HepG2 (cell line): ENCODE measurements at regions not wholly inside any gene's neighbourhood (a gene's known extent, or its start where the extent isn't known, plus 50 kb on each side); places are given as distances from the start of the nearest gene placed in this dataset.

ENCODE experiments used
- ATAC-seq: fragments of 200-7000 bp; cut with Tn5 transposase; 3 replicates; pipeline ENCODE4 v1.9.1; 2020; ENCODE audit warnings: mild to moderate bottlenecking, moderate library complexity
- BruUV-seq: library from RNA; stranded (reverse); fragments of 400-500 nt; replicated peaks from 2 replicates; lab custom pipeline; 2021; lab: Mats Ljungman, UMichigan
- CTCF ChIA-PET: fragments of 300-600 bp; formaldehyde crosslinking; extraction: SDS; loops from one replicate; lab custom pipeline; 2021; ENCODE audit warnings: low total read pairs, inconsistent platforms, low intra/inter-chr PET ratio; lab: Yijun Ruan, JAX
- POLR2A ChIA-PET: fragments of 350-600 bp; sonication (Branson Sonifier 250); formaldehyde crosslinking; loops from one replicate; lab custom pipeline; 2020; ENCODE audit warnings: antibody characterized with exemption, inconsistent platforms; lab: Yijun Ruan, JAX
- DNase-seq: peaks from one replicate; pipeline ENCODE4 v3.0.0-alpha.2; 2015; ENCODE audit warnings: low spot score
- FAIRE-seq: peaks from 3 replicates; lab custom pipeline; 2011; peaks lifted over from hg19 to GRCh38; lab: Jason Lieb, UNC
- H2AFZ ChIP-seq: one replicate; pipeline ENCODE4 v1.6.1; 2011; ENCODE audit warnings: low read length, inconsistent platforms
- H3K27ac ChIP-seq: fragments of 300-600 bp; 3 replicates; pipeline ENCODE4 v1.8.0; 2011; ENCODE audit warnings: mixed run types, mild to moderate bottlenecking, mixed read lengths, low read length, inconsistent platforms; ENCODE audit not compliant: insufficient read depth; ENCODE audit errors: extremely low read length
- H3K27me3 ChIP-seq, 2 experiments: fragments of 200-600 bp in 1 of 2; 2 replicates in 1 of 2; 3 replicates in 1 of 2; pipeline versions ENCODE4 v1.6.0 to v1.8.0; 2011; ENCODE audit warnings: low read length in 2 of 2, mild to moderate bottlenecking in 2 of 2, moderate library complexity in 2 of 2, inconsistent platforms in 1 of 2; ENCODE audit not compliant: insufficient read depth in 2 of 2, control insufficient read depth in 1 of 2
- H3K36me3 ChIP-seq, 2 experiments: fragments of 200-600 bp in 1 of 2; replicated peaks in 1 of 2; 2 replicates in 1 of 2; 3 replicates in 1 of 2; pipeline versions ENCODE4 v1.5.1 to v1.8.0; 2011; ENCODE audit warnings: low read length in 2 of 2, inconsistent platforms in 1 of 2; ENCODE audit not compliant: insufficient read depth in 2 of 2, control insufficient read depth in 1 of 2
- H3K4me1 ChIP-seq: 2 replicates; pipeline ENCODE4 v1.5.1; 2012; ENCODE audit warnings: low read length, inconsistent platforms; ENCODE audit not compliant: insufficient read depth
- H3K4me2 ChIP-seq: 2 replicates; pipeline ENCODE4 v1.6.0; 2011; ENCODE audit warnings: low read depth, low read length, inconsistent platforms
- H3K4me3 ChIP-seq, 3 experiments: fragments of 200-600 bp in 1 of 3; sonication (generic), shearing (Covaris generic) in 1 of 3; replicated peaks in 1 of 3; 2 replicates each; pipeline ENCODE4 v1.5.1; 2011 to 2016; ENCODE audit warnings: low read length in 3 of 3, inconsistent platforms in 2 of 3, low read depth in 2 of 3, mild to moderate bottlenecking in 2 of 3, control low read depth in 1 of 3, mixed read lengths in 1 of 3; ENCODE audit not compliant: insufficient read depth in 1 of 3
- H3K79me2 ChIP-seq: one replicate; pipeline ENCODE4 v1.6.1; 2011; ENCODE audit warnings: low read length, inconsistent platforms; ENCODE audit not compliant: insufficient read depth
- H3K9ac ChIP-seq: 2 replicates; pipeline ENCODE4 v1.6.0; 2011; ENCODE audit warnings: mild to moderate bottlenecking, low read depth, low read length, inconsistent platforms; ENCODE audit not compliant: insufficient read depth
- H3K9me3 ChIP-seq: 2 replicates; pipeline ENCODE4 v1.5.1; 2012; ENCODE audit warnings: mild to moderate bottlenecking, low read length
- H4K20me1 ChIP-seq: 2 replicates; pipeline ENCODE4 v1.6.0; 2011; ENCODE audit warnings: inconsistent platforms, mild to moderate bottlenecking, low read length, moderate library complexity; ENCODE audit not compliant: insufficient read depth
- MAZ ChIP-seq, 2 experiments: sonication (generic) in 1 of 2; formaldehyde crosslinking in 1 of 2; IDR thresholded peaks; 2 replicates each; pipeline versions ENCODE4 v1.5.0 to v1.6.1; 2012 to 2020; ENCODE audit warnings: low read depth in 2 of 2, mild to moderate bottlenecking in 2 of 2, borderline replicate concordance in 1 of 2, improper control_type of control experiment in 1 of 2, low read length in 1 of 2, missing genetic modification reagents in 1 of 2, moderate library complexity in 1 of 2
- PITX1 ChIP-seq: sonication (generic); formaldehyde crosslinking; IDR thresholded peaks from 2 replicates; pipeline ENCODE4 v1.5.1; 2020; ENCODE audit warnings: mild to moderate bottlenecking, missing genetic modification reagents
- SSRP1 ChIP-seq: IDR thresholded peaks from 2 replicates; pipeline ENCODE4 v1.6.1; 2016; ENCODE audit warnings: control low read depth
- ZNF552 ChIP-seq: sonication (generic); formaldehyde crosslinking; IDR thresholded peaks from 2 replicates; pipeline ENCODE4 v1.9.0; 2022; ENCODE audit warnings: missing genetic modification reagents, mild to moderate bottlenecking, borderline replicate concordance
- ZNF563 ChIP-seq: sonication (generic); formaldehyde crosslinking; IDR thresholded peaks from 2 replicates; pipeline ENCODE4 v1.8.0; 2022; ENCODE audit warnings: mild to moderate bottlenecking, moderate library complexity, missing genetic modification reagents
- ZNF574 ChIP-seq: sonication (generic); formaldehyde crosslinking; IDR thresholded peaks from 2 replicates; pipeline ENCODE4 v1.4.0; 2020; ENCODE audit warnings: missing genetic modification reagents
- WGBS: methylation state at CpG from one replicate; pipeline ENCODE4 v1.1.6; 2017; ENCODE audit warnings: low lambda C conversion rate; 5-methylcytosine and 5-hydroxymethylcytosine counted together
- in situ Hi-C: cut with HindIII; loops from 2 replicates; pipeline ENCODE4 v1.10.0; 2017; ENCODE audit warnings: low pct_unique_long_range_greater_than_20kb; ENCODE audit not compliant: extremely low pct_ligation_motif_present
- intact Hi-C: fragments of 100-400 bp; cut with micrococcal nuclease; formaldehyde crosslinking; loops from one replicate; pipeline ENCODE4 v1.10.0; 2022; ENCODE audit not compliant: unreplicated experiment

DNA sequence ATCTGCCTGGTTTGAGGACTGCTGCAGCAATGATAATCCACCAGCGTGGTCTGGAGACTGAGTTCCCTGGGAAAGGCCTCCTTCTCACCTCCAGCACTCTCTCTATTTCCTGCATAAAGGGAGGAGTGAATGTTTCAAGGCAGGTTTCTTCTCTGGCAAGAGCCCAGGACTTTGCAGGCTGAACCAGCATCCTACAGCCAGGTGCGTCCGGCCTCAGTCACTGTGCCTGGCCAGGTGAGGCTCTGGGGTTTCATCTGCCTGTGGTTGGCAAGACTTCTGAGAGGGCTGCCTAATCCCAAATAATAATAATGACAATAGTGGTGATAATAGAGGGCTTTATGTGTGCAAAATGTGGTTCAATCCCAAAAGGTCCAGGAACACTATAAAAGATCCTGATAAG, 269.0 kb upstream of the TBC1D5 start (continued):
- TF ChIP-seq ZNF552 (CRISPR knock-in tag) (no peak), ZNF574 (no peak), SSRP1 (CRISPR knock-in tag) (no peak), ZNF563 (CRISPR knock-in tag) (no peak), MAZ (IDR thresholded peaks at IDR 0.05; ENCODE audit: borderline replicate concordance, low read depth, low read length) (no peak), MAZ (CRISPR knock-in tag; IDR thresholded peaks at IDR 0.05; ENCODE audit: low read depth) (no peak)

DNA sequence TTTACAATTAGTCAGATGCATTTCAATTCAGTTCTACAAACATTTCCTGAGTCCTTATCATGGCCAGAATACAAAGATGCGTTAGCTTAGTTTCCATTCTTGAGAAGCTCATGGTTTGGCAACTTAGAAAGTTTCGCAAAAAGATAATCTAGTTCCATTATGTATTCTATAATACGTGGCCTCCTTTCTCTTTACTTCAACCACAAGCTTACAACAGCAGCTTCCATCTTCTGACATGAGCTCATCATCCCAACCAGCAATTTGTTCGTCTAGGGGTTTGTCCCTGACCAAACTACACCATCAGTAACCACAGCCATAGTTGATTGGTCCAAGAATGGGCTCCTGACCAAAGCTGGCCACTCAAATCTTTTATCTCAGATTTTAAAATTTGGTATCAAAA, 267.6 kb upstream of the TBC1D5 start:
- Histone ChIP-seq H4K20me1 (no peaks in the 10 kb centered on the region), H3K4me2 (no peak overlapping the region), H2AFZ (no peak overlapping the region), H3K4me3 (no peak overlapping the region), H3K27ac (no peak overlapping the region), H3K36me3 (no peaks in the 10 kb centered on the region), H3K27me3 (no peaks in the 10 kb centered on the region), H3K9ac (no peak overlapping the region), H3K4me1 (no peaks in the 10 kb centered on the region), H3K79me2 (no peaks in the 10 kb centered on the region), H3K9me3 (no peaks in the 10 kb centered on the region)
- POLR2A ChIA-PET, result no interaction called here
- BruUV-seq, result no TSS peak
- CTCF ChIA-PET, result no interaction called here
- no peak for DNase-seq
- no peak for FAIRE-seq
- ATAC-seq, result no peak
- TF ChIP-seq PITX1 (CRISPR knock-in tag), result no peak
- intact Hi-C loops, result no loop called here
- in situ Hi-C loops, result no loop called here
- WGBS, result 0% methylated on average over 4 of the region's 4 CpGs
